HepG2 (cell line): ENCODE measurements at regions not wholly inside any gene's neighbourhood (a gene's known extent, or its start where the extent isn't known, plus 50 kb on each side); places are given as distances from the start of the nearest gene placed in this dataset.

ENCODE experiments used
- MYC ChIP-seq: sonication (generic); formaldehyde crosslinking; IDR thresholded peaks from 2 replicates; pipeline ENCODE4 v1.9.0; 2021; ENCODE audit warnings: missing genetic modification reagents, borderline replicate concordance
- MYNN ChIP-seq: sonication (generic); formaldehyde crosslinking; IDR thresholded peaks from 2 replicates; pipeline ENCODE4 v1.4.0; 2020; ENCODE audit warnings: mild to moderate bottlenecking, low read depth, missing genetic modification reagents
- RBAK ChIP-seq: sonication (generic); formaldehyde crosslinking; IDR thresholded peaks from 2 replicates; pipeline ENCODE4 v1.5.1; 2020; ENCODE audit warnings: mild to moderate bottlenecking, missing genetic modification reagents
- RELA ChIP-seq: sonication (generic); formaldehyde crosslinking; IDR thresholded peaks from 2 replicates; pipeline ENCODE4 v1.4.0; 2020; ENCODE audit warnings: missing genetic modification reagents
- SYNCRIP ChIP-seq: fragments of 200-400 bp; formaldehyde crosslinking; IDR thresholded peaks from 2 replicates; pipeline ENCODE4 v1.6.1; 2018; ENCODE audit warnings: mild to moderate bottlenecking, low read depth, low read length; ENCODE audit not compliant: insufficient read depth
- ZBTB3 ChIP-seq: sonication (generic); formaldehyde crosslinking; IDR thresholded peaks from 2 replicates; pipeline ENCODE4 v1.4.0; 2020; ENCODE audit warnings: low read depth, mild to moderate bottlenecking, moderate library complexity, missing genetic modification reagents, borderline replicate concordance
- ZFP41 ChIP-seq: sonication (generic); formaldehyde crosslinking; IDR thresholded peaks from 2 replicates; pipeline ENCODE4 v1.4.0; 2020; ENCODE audit warnings: mild to moderate bottlenecking, missing genetic modification reagents, borderline replicate concordance
- ZNF230 ChIP-seq: sonication (generic); formaldehyde crosslinking; IDR thresholded peaks from 2 replicates; pipeline ENCODE4 v1.4.0; 2020; ENCODE audit warnings: mild to moderate bottlenecking, missing genetic modification reagents
- ZNF260 ChIP-seq: sonication (generic); formaldehyde crosslinking; IDR thresholded peaks from 2 replicates; pipeline ENCODE4 v1.4.0; 2020; ENCODE audit warnings: missing genetic modification reagents, low read depth, mild to moderate bottlenecking, borderline replicate concordance
- ZNF446 ChIP-seq: sonication (generic); formaldehyde crosslinking; IDR thresholded peaks from 2 replicates; pipeline ENCODE4 v1.5.0; 2020; ENCODE audit warnings: mild to moderate bottlenecking, missing genetic modification reagents
- ZSCAN21 ChIP-seq: sonication (generic); formaldehyde crosslinking; IDR thresholded peaks from 2 replicates; pipeline ENCODE4 v1.8.0; 2022; ENCODE audit warnings: mild to moderate bottlenecking, missing genetic modification reagents, moderate library complexity, borderline replicate concordance
- TF ChIP-seq, protein P1 (sequence below): sonication (generic); formaldehyde crosslinking; IDR thresholded peaks from 2 replicates; pipeline ENCODE4 v1.4.0; 2020; ENCODE audit warnings: mild to moderate bottlenecking, missing genetic modification reagents, borderline replicate concordance
- TF ChIP-seq, protein P2 (sequence below): sonication (generic); formaldehyde crosslinking; IDR thresholded peaks from one replicate; pipeline ENCODE4 v1.5.1; 2020; ENCODE audit warnings: mild to moderate bottlenecking, missing genetic modification reagents; ENCODE audit errors: not compliant biosample characterization
- TF ChIP-seq, protein P3 (sequence below): sonication (generic); formaldehyde crosslinking; conservative IDR thresholded peaks from 2 replicates; pipeline ENCODE4 v1.4.0; 2020; ENCODE audit warnings: missing genetic modification reagents
- TF ChIP-seq, protein P4 (sequence below): sonication (generic); formaldehyde crosslinking; IDR thresholded peaks from 2 replicates; pipeline ENCODE4 v1.5.0; 2020; ENCODE audit warnings: missing genetic modification reagents

DNA sequence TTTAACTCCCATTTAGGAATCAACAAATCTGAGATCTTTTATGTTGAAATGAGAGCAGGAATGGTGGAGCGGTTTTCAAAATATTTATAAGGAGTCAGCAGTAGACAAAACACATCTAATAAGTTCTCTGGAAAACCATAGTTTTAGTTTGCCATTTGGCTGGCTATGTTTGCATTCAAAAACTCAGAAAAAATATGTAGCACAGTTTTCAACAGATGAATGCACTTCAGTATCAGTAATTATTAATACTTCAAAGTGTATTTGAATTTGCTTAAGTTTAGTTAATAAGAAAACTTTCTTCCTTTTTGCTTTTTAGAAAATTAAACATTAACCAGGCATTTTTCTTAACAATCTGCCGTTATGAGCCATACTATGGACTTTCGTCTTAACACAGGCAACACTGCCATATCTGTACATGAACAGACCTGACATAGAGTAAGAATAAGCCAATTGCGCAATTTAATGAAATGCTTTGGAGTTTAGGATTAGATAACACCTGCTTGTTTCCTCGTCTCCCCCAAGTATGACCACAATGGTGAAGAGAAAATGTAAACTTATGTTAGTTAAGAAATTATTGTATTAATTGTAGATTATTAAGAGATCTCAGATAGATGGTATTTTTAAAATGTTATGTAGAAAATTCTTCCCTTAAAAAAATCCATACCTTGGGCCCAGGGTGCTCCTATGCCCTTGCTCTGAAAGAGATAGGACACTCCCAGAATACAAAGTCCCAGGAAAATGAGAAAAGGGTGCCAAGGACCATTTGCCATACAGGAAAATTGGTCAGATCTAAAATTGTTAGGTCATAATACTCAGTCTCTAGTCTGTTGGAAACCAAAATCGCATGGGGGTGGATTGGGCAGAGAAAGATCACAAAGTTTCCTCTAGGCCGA is 552.3 kb upstream of the ARGLU1 start (continued):
- TF ChIP-seq, protein P1, sequence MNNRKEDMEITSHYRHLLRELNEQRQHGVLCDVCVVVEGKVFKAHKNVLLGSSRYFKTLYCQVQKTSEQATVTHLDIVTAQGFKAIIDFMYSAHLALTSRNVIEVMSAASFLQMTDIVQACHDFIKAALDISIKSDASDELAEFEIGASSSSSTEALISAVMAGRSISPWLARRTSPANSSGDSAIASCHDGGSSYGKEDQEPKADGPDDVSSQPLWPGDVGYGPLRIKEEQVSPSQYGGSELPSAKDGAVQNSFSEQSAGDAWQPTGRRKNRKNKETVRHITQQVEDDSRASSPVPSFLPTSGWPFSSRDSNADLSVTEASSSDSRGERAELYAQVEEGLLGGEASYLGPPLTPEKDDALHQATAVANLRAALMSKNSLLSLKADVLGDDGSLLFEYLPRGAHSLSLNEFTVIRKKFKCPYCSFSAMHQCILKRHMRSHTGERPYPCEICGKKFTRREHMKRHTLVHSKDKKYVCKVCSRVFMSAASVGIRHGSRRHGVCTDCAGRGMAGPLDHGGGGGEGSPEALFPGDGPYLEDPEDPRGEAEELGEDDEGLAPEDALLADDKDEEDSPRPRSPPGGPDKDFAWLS (CRISPR knock-in tag) = no peak
- no peak for TF ChIP-seq ZBTB3 (CRISPR knock-in tag)
- no peak for TF ChIP-seq ZNF260 (CRISPR knock-in tag)
- no peak for TF ChIP-seq ZSCAN21
- TF ChIP-seq, protein P2, sequence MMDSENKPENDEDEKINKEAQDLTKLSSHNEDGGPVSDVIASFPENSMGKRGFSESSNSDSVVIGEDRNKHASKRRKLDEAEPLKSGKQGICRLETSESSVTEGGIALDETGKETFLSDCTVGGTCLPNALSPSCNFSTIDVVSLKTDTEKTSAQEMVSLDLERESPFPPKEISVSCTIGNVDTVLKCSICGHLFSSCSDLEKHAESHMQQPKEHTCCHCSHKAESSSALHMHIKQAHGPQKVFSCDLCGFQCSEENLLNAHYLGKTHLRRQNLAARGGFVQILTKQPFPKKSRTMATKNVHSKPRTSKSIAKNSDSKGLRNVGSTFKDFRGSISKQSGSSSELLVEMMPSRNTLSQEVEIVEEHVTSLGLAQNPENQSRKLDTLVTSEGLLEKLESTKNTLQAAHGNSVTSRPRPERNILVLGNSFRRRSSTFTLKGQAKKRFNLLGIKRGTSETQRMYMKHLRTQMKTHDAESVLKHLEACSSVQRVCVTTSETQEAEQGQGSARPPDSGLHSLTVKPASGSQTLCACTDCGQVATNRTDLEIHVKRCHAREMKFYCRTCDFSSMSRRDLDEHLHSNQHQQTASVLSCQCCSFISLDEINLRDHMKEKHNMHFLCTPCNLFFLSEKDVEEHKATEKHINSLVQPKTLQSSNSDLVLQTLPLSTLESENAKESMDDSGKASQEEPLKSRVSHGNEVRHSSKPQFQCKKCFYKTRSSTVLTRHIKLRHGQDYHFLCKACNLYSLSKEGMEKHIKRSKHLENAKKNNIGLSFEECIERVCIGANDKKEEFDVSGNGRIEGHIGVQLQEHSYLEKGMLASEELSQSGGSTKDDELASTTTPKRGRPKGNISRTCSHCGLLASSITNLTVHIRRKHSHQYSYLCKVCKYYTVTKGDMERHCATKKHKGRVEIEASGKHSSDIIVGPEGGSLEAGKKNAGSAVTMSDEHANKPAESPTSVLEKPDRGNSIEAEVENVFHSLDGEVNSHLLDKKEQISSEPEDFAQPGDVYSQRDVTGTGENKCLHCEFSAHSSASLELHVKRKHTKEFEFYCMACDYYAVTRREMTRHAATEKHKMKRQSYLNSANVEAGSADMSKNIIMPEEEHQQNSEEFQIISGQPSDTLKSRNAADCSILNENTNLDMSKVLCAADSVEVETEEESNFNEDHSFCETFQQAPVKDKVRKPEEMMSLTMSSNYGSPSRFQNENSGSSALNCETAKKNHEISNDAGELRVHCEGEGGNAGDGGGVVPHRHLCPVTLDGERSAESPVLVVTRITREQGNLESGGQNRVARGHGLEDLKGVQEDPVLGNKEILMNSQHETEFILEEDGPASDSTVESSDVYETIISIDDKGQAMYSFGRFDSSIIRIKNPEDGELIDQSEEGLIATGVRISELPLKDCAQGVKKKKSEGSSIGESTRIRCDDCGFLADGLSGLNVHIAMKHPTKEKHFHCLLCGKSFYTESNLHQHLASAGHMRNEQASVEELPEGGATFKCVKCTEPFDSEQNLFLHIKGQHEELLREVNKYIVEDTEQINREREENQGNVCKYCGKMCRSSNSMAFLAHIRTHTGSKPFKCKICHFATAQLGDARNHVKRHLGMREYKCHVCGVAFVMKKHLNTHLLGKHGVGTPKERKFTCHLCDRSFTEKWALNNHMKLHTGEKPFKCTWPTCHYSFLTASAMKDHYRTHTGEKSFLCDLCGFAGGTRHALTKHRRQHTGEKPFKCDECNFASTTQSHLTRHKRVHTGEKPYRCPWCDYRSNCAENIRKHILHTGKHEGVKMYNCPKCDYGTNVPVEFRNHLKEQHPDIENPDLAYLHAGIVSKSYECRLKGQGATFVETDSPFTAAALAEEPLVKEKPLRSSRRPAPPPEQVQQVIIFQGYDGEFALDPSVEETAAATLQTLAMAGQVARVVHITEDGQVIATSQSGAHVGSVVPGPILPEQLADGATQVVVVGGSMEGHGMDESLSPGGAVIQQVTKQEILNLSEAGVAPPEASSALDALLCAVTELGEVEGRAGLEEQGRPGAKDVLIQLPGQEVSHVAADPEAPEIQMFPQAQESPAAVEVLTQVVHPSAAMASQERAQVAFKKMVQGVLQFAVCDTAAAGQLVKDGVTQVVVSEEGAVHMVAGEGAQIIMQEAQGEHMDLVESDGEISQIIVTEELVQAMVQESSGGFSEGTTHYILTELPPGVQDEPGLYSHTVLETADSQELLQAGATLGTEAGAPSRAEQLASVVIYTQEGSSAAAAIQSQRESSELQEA = no peak
- no peak for TF ChIP-seq MYNN (CRISPR knock-in tag)
- no peak for TF ChIP-seq MYC (CRISPR knock-in tag)
- no peak for TF ChIP-seq SYNCRIP
- no peak for TF ChIP-seq ZNF446 (CRISPR knock-in tag)
- TF ChIP-seq RBAK (CRISPR knock-in tag) = no peak
- TF ChIP-seq RELA = no peak
- TF ChIP-seq, protein P3, sequence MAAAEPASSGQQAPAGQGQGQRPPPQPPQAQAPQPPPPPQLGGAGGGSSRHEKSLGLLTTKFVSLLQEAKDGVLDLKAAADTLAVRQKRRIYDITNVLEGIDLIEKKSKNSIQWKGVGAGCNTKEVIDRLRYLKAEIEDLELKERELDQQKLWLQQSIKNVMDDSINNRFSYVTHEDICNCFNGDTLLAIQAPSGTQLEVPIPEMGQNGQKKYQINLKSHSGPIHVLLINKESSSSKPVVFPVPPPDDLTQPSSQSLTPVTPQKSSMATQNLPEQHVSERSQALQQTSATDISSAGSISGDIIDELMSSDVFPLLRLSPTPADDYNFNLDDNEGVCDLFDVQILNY = no peak
- no peak for TF ChIP-seq ZNF230
- no peak for TF ChIP-seq ZFP41 (CRISPR knock-in tag)
- TF ChIP-seq, protein P4, sequence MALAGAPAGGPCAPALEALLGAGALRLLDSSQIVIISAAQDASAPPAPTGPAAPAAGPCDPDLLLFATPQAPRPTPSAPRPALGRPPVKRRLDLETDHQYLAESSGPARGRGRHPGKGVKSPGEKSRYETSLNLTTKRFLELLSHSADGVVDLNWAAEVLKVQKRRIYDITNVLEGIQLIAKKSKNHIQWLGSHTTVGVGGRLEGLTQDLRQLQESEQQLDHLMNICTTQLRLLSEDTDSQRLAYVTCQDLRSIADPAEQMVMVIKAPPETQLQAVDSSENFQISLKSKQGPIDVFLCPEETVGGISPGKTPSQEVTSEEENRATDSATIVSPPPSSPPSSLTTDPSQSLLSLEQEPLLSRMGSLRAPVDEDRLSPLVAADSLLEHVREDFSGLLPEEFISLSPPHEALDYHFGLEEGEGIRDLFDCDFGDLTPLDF (CRISPR knock-in tag) = no peak
